ENCODE measurements at regions not wholly inside any gene's neighbourhood (a gene's known extent, or its start where the extent isn't known, plus 50 kb on each side); places are given as distances from the start of the nearest gene placed in this dataset.

GRCh38 chr7:113813471-113813870 lies 105.3 kb downstream of the PPP1R3A start:
- ATAC-seq, result no peak
- TF ChIP-seq ZNF565 (CRISPR knock-in tag; conservative IDR thresholded peaks at IDR 0.05; ENCODE audit: low read depth), result no peak
- no peak for TF ChIP-seq CSRNP3 (CRISPR knock-in tag; IDR thresholded peaks at IDR 0.05)
- TF ChIP-seq ISL1 (CRISPR knock-in tag; IDR thresholded peaks at IDR 0.05), result no peak
- no peak for TF ChIP-seq ZC3H10 (CRISPR knock-in tag; IDR thresholded peaks at IDR 0.05)
- TF ChIP-seq RARB (CRISPR knock-in tag; IDR thresholded peaks at IDR 0.05), result no peak
- TF ChIP-seq TCF4 (CRISPR knock-in tag; IDR thresholded peaks at IDR 0.05; ENCODE audit: borderline replicate concordance), result no peak
- no peak for TF ChIP-seq ESRRG (CRISPR knock-in tag; IDR thresholded peaks at IDR 0.05)
- TF ChIP-seq OSR1 (CRISPR knock-in tag; IDR thresholded peaks at IDR 0.05), result no peak
- no peak for TF ChIP-seq CSDC2 (CRISPR knock-in tag; IDR thresholded peaks at IDR 0.05)
- no peak for TF ChIP-seq BACH2 (CRISPR knock-in tag; IDR thresholded peaks at IDR 0.05; ENCODE audit: borderline replicate concordance)
- TF ChIP-seq ARNTL (CRISPR knock-in tag; IDR thresholded peaks at IDR 0.05; ENCODE audit: borderline replicate concordance, low read depth), result no peak

- ATAC-seq, result no peak
- TF ChIP-seq ZNF8 (CRISPR knock-in tag; IDR thresholded peaks at IDR 0.05), result no peak
- TF ChIP-seq GLIS3 (CRISPR knock-in tag; IDR thresholded peaks at IDR 0.05), result no peak
- no peak for TF ChIP-seq OSR1 (CRISPR knock-in tag; IDR thresholded peaks at IDR 0.05)
- TF ChIP-seq ZFP3 (CRISPR knock-in tag; IDR thresholded peaks at IDR 0.05), result no peak
- TF ChIP-seq CSDC2 (CRISPR knock-in tag; IDR thresholded peaks at IDR 0.05), result no peak
- TF ChIP-seq PATZ1 (CRISPR knock-in tag; IDR thresholded peaks at IDR 0.05; ENCODE audit: borderline replicate concordance), result no peak
- no peak for TF ChIP-seq BACH2 (CRISPR knock-in tag; IDR thresholded peaks at IDR 0.05; ENCODE audit: borderline replicate concordance)
- no peak for TF ChIP-seq ZC3H10 (CRISPR knock-in tag; IDR thresholded peaks at IDR 0.05)
- no peak for TF ChIP-seq CSRNP3 (CRISPR knock-in tag; IDR thresholded peaks at IDR 0.05)
- TF ChIP-seq ZNF565 (CRISPR knock-in tag; conservative IDR thresholded peaks at IDR 0.05; ENCODE audit: low read depth), result no peak
- no peak for TF ChIP-seq CREB5 (CRISPR knock-in tag; IDR thresholded peaks at IDR 0.05; ENCODE audit: low read depth)
- no peak for TF ChIP-seq SNAI2 (CRISPR knock-in tag; IDR thresholded peaks at IDR 0.05)
- no peak for TF ChIP-seq ESRRG (CRISPR knock-in tag; IDR thresholded peaks at IDR 0.05)
- TF ChIP-seq PPARA (CRISPR knock-in tag; IDR thresholded peaks at IDR 0.05; ENCODE audit: borderline replicate concordance), result no peak
- no peak for TF ChIP-seq RARB (CRISPR knock-in tag; IDR thresholded peaks at IDR 0.05)
- TF ChIP-seq ZNF70 (CRISPR knock-in tag; IDR thresholded peaks at IDR 0.05), result no peak
- no peak for TF ChIP-seq POU6F1 (CRISPR knock-in tag; IDR thresholded peaks at IDR 0.05; ENCODE audit: borderline replicate concordance, low read depth)
- TF ChIP-seq TSHZ2 (CRISPR knock-in tag; IDR thresholded peaks at IDR 0.05), result no peak
- TF ChIP-seq TCF4 (CRISPR knock-in tag; IDR thresholded peaks at IDR 0.05; ENCODE audit: borderline replicate concordance), result no peak
Measured at GRCh38 chr7:113812591-113813255, 106.1 kb downstream of the PPP1R3A start.
